Suppressor macrophage (primary cell): ENCODE measurements at regions not wholly inside any gene's neighbourhood (a gene's known extent, or its start where the extent isn't known, plus 50 kb on each side); places are given as distances from the start of the nearest gene placed in this dataset.
"Not testable (repeated sequence)": the region's sequence is repeated elsewhere in the genome, so short reads cannot be mapped to it uniquely, and the experiment has no call there.

Experiments used
- DNase-seq, 4 experiments: peaks; one replicate each; pipeline ENCODE4 v3.0.0-alpha.2; 2020 to 2022

DNA sequence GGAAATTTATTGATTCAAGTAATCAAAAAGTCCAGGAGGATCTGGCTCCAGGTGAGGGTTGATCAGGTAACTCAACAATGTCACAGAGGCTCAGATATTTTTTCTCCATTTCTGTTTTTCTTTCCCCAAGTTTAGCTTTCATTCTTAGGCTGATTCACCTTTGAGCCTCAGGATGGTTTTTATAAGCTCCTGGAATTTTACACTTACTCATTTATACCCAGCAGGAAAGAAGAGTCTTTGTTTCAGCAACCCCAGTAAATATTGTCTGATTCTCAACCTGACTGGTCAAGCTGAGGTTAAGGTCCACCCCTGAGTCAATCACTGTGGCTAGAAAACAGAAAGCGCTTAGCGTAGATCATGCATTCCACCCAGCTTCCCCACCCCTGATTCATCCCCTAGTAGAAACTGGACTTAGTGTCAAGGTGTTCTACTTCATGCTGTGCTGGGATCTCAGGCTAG lies 500.6 kb downstream of the KIF4B start:
- DNase-seq, result no peak

DNA sequence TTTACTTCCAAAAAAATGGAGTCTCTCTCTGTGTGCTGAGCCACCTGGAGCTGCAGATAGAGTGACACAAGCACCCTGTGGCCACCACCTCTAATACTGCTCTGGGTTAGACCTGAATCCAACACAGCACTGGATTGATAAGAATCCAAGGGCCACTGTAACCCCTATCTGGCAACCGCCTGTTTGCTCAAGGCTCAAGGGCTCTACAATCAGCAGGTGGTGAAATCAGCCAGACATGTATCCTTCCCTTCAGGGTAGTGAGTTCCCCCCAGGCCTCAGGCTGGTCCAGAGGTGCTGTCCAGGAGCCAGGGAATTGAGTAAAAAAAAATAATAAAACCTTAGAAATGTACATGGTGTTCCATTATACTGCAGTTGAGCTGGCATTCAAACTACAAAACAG lies 509.0 kb downstream of the KIF4B start:
- DNase-seq, result no peak

- no peak for DNase-seq
Observed at GRCh38 chr5:155529362-155529761, 515.8 kb downstream of the KIF4B start.

- DNase-seq, result no peak
Observed at GRCh38 chr5:155530046-155530445, 516.5 kb downstream of the KIF4B start.

DNA sequence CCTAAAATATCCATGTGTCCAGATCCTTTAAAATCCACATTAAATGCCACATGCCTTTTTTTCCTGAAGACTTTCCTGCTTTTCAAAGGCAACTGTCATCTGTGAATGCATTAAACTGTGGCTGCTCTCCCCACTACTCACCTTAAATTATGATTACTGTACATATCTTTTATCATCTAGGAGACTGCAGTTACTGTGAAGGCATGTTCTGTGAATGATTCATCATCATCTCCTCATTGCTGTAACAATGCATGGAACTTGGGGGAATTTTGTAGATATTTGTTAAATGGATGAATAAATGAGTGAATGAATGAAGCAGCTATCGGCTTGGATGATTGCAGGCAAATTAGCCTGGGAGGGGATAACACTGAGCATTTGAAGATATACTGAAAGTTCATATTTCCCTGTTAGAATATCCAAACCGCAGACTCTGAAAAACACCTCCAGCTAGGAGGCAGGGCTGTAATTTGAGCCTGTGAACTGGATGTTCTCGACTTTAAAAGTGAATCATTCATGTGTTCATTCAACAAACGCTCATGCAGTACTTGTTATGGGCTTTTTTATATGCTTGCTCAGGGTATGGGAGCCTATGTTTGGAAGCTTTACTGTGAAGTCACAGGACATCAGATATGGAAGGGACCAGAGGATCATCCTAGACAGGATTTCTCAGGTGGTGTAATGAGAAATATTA lies 519.2 kb downstream of the KIF4B start:
- DNase-seq, result no peak

GRCh38 chr5:155540000-155540595 lies 526.5 kb downstream of the KIF4B start:
- no peak for DNase-seq

DNA sequence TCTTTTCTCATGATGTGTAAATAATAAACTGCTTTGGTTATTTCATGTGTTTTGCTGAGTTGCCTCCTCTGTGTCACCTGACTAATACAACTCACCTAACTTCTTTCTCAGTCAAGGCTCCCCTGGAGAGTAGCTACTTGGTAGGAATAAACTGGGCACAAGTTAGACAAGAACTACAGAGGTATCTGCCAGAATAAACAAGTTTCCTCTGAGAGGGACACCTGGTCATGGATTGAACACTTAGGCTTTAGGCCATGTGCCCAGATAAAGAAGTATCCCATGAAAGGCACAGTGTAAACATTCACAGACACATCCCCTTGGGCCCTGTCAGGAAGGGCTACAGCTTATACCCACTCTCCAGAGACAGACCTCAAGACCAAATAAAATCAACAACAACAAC lies 532.5 kb downstream of the KIF4B start:
- DNase-seq, result no peak

DNA sequence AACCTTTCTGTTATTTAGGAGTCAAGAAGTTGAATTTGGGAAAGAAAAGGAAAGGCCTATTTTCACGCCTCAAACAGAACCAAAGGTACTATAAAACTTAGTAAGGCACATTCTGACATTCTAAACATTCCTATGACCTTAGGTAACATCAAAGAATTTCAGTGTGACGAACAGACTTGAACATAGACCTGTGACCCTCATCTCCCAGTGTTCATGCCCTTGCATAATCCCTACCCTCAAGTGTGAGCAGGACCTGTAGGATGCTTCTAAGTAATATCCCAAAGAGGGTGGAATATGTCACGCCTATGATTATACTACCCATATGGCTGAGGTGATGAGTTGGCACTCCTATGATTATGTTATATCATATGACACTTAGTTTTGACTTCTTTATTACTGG lies 540.9 kb downstream of the KIF4B start:
- DNase-seq, result no peak

GRCh38 chr5:155556222-155556621 lies 542.7 kb downstream of the KIF4B start:
- DNase-seq, result no peak

- DNase-seq, result peak in 1 of 4 experiments; percentile 1
Observed at GRCh38 chr5:155556700-155557099, 543.1 kb downstream of the KIF4B start.

DNA sequence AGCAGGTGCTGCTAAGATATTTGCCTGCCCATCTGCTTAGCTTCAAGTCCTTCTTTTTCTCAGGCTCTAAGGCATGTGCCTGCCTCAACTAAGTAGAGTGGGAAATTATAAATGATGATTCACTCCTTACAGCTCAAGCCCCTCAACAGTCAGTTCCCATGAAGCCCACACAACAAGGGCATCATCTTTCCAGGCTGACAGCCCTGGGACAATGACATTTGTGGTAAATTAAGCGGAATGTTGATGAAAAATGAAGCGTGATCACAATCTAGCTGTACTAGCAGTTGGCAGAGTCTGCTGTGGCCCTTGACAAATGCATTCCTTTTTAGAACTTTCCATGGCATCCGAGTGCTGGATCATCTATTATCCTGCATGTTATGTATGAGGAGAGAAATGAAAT lies 548.6 kb downstream of the KIF4B start:
- DNase-seq, result no peak

- DNase-seq, result no peak
Observed at GRCh38 chr5:155564541-155564940, 551.0 kb downstream of the KIF4B start.

- no peak for DNase-seq
Observed at GRCh38 chr5:155575861-155576260, 562.3 kb downstream of the KIF4B start.

DNA sequence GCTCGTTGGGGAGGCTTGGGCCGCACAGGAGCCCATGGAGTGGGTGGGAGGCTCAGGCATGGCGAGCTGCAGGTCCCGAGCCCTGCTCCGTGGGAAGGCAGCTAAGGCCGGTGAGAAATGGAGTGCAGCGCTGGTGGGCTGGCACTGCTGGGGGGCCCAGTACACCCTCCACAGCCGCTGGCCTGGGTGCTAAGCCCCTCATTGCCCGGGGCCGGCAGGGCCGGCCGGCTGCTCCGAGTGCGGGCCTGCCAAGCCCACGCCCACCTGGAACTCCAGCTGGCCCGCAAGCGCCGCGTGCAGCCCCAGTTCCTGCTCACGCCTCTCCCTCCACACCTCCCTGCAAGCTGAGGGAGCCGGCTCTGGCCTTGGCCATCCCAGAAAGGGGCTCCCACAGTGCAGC lies 573.3 kb downstream of the KIF4B start:
- DNase-seq, result not testable (repeated sequence)

DNA sequence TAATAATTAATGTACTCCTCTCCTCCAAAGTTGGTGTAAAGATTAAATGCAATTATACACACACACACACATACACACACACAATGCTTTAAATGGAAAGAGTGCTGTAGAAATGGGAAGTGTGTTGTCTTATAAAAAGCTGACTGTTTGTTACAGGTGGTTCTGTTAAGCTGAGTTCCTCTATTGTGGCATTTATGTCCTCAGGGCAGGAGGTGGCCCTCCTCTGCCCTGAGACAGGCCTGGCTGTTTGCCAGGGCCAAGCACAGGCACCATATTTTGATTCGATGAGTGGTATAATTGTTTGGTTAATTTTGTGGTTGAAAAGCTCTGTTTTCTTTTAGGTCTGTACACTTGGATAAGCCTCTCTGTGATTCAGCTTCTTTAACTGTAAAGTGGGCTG lies 573.9 kb downstream of the KIF4B start:
- DNase-seq, result no peak

DNA sequence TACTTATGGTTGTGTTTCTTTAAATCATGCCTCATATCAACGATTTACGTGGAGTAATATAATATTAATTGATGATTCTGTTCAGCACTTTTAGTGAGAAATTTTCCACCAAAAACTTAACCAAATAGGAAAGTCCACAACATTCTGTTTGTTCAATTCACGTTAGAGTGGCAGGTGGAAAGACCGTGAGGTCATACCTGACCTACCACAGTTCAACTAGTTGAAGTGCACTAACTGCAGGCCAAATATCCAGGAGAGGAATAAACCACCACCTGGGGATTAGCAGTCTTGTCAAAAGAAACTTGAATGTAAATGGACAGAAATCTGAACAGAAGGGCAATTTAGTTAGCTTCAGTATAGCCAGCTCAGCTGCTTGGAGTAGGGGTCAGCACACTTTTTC lies 577.7 kb downstream of the KIF4B start:
- no peak for DNase-seq

GRCh38 chr5:155594270-155594669 lies 580.7 kb downstream of the KIF4B start:
- no peak for DNase-seq

DNA sequence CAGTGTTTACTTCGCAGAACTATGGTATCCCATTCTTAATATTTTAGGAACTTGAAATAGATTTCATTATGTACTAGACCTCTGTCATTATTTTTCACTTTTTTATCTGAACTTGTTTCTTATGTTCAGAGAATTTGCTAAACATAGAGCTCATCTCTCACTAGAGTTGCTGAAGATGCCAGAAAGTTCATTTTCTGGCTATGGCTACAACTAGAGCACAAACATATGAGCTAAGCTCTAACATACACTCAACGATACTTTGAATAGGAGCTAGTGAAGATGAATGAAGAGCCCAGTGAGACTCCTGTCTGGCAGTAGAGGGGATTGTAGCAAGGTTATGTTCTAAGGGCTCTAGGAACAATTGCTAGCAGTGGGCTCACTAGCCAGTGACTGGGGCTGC lies 582.2 kb downstream of the KIF4B start:
- no peak for DNase-seq

DNA sequence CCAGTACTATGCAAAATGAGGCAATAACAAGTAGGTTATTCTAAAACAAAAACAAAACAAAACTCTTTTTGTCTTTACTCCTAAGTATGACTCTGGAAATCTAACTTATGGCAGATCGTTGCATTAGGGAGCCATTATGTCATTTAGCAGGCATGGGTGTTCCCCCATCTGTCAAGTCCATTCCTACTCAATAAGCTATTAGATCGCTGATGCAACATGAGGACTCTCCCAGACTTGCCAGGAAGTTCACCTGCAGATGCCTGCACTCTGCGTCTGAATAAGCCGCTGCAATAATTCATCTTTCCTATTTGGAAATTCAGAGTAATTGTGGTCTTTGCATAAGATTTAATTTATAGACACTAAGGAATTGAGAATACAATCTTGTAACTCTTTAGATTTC lies 585.0 kb downstream of the KIF4B start:
- no peak for DNase-seq

DNA sequence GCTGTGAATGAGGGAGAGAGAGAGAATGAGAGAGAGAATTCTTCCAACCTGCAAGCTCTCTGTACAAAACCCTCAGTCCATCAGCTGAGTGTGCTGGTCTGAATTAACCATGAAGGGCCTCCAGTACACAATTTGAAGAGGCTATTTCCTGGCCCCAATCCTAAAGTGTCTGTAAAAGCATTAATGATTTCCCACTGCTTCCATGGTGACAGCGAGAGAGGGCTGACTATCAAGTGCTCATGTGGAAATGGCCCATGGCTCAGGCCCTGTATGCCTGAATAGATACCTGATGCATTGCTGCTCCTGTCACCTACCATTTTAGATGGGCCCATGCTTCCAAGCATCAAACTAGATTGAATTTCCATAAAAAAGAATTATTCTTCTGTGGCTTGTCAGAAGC lies 592.4 kb downstream of the KIF4B start:
- DNase-seq, result no peak

- peak; percentile 19 to 41 (median 26) for DNase-seq
Observed at GRCh38 chr5:155616779-155617392, 603.3 kb downstream of the KIF4B start.

GRCh38 chr5:155619688-155620087 lies 606.1 kb downstream of the KIF4B start:
- DNase-seq, result no peak

GRCh38 chr5:155620821-155621410 lies 607.4 kb downstream of the KIF4B start:
- DNase-seq, result no peak
